ENCODE measurements at regions not wholly inside any gene's neighbourhood (a gene's known extent, or its start where the extent isn't known, plus 50 kb on each side); places are given as distances from the start of the nearest gene placed in this dataset.

DNA sequence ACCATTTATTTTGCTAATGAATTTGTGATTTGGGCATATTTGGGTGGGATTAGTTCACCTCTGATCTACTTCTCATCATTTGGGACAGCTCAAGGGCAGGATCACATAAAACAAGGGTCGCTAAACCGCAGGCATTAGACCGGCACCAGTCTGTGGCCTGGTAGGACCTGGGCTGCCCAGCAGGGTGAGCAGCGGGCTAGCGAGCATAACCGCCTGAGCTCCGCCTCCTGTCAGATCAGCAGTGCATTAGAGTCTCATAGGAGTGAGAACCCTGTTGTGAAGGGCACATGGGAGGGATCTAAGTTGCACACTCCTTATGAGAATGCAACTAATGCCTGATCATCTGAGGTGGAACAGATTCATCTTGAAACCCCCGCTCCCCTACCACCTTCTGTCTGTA lies 785.3 kb downstream of the TRHDE start:
- H3F3A ChIP-seq (ENCODE audit: low read depth): no peaks in the 10 kb centered on the region
- H3K36me3 ChIP-seq (ENCODE audit: insufficient read depth, low read length): no peaks in the 10 kb centered on the region
- H3K4me1 ChIP-seq (ENCODE audit: insufficient read depth, low read length, poor library complexity, severe bottlenecking): no peaks in the 10 kb centered on the region
- no peak overlapping the region for H3K4me3 ChIP-seq (ENCODE audit: low read length, poor library complexity, severe bottlenecking)
- H3K79me2 ChIP-seq (ENCODE audit: insufficient read depth, low read length): no peaks in the 10 kb centered on the region
- H3K9me3 ChIP-seq (ENCODE audit: insufficient read depth, low read depth, low read length): no peaks in the 10 kb centered on the region
- H3K9ac ChIP-seq (ENCODE audit: low read depth, low read length, poor library complexity, severe bottlenecking): no peak overlapping the region
- no peak overlapping the region for H3K4me2 ChIP-seq (ENCODE audit: low read depth, low read length, poor library complexity, severe bottlenecking)
- TF ChIP-seq CTCF (conservative IDR thresholded peaks at IDR 0.05; ENCODE audit: low read length) (no peak), EZH2phosphoT487 (IDR thresholded peaks at IDR 0.05; ENCODE audit: borderline replicate concordance) (no peak)
- H4K20me1 ChIP-seq (ENCODE audit: insufficient read depth, low read length, poor library complexity, severe bottlenecking): no peaks in the 10 kb centered on the region
- no peaks in the 10 kb centered on the region for H3K27me3 ChIP-seq (ENCODE audit: insufficient read depth, low read length, poor library complexity, severe bottlenecking)
- no peaks in the 10 kb centered on the region for H3K9me2 ChIP-seq (replicated peaks; ENCODE audit: low read depth, low read length)
- H2AFZ ChIP-seq (ENCODE audit: low read length): no peak overlapping the region

GRCh38 chr12:73065913-73066312 lies 793.7 kb downstream of the TRHDE start:
- H3K9me2 ChIP-seq (replicated peaks; ENCODE audit: low read depth, low read length): no peaks in the 10 kb centered on the region
- no peak overlapping the region for H3K9ac ChIP-seq (ENCODE audit: low read depth, low read length, poor library complexity, severe bottlenecking)
- H3K79me2 ChIP-seq (ENCODE audit: insufficient read depth, low read length): no peaks in the 10 kb centered on the region
- no peaks in the 10 kb centered on the region for H3K9me3 ChIP-seq (ENCODE audit: insufficient read depth, low read depth, low read length)
- TF ChIP-seq EZH2phosphoT487 (IDR thresholded peaks at IDR 0.05; ENCODE audit: borderline replicate concordance) (no peak), CTCF (conservative IDR thresholded peaks at IDR 0.05; ENCODE audit: low read length) (no peak)
- H4K20me1 ChIP-seq (ENCODE audit: insufficient read depth, low read length, poor library complexity, severe bottlenecking): no peaks in the 10 kb centered on the region
- no peak overlapping the region for H3K4me3 ChIP-seq (ENCODE audit: low read length, poor library complexity, severe bottlenecking)
- H3F3A ChIP-seq (ENCODE audit: low read depth): no peaks in the 10 kb centered on the region
- H3K36me3 ChIP-seq (ENCODE audit: insufficient read depth, low read length): no peaks in the 10 kb centered on the region
- no peaks in the 10 kb centered on the region for H3K27me3 ChIP-seq (ENCODE audit: insufficient read depth, low read length, poor library complexity, severe bottlenecking)
- no peak overlapping the region for H2AFZ ChIP-seq (ENCODE audit: low read length)
- no peak overlapping the region for H3K4me2 ChIP-seq (ENCODE audit: low read depth, low read length, poor library complexity, severe bottlenecking)
- H3K4me1 ChIP-seq (ENCODE audit: insufficient read depth, low read length, poor library complexity, severe bottlenecking): no peaks in the 10 kb centered on the region

- no peaks in the 10 kb centered on the region for H3K79me2 ChIP-seq (ENCODE audit: insufficient read depth, low read length)
- no peaks in the 10 kb centered on the region for H4K20me1 ChIP-seq (ENCODE audit: insufficient read depth, low read length, poor library complexity, severe bottlenecking)
- no peaks in the 10 kb centered on the region for H3K9me3 ChIP-seq (ENCODE audit: insufficient read depth, low read depth, low read length)
- no peaks in the 10 kb centered on the region for H3K27me3 ChIP-seq (ENCODE audit: insufficient read depth, low read length, poor library complexity, severe bottlenecking)
- H2AFZ ChIP-seq (ENCODE audit: low read length): no peak overlapping the region
- TF ChIP-seq CTCF (conservative IDR thresholded peaks at IDR 0.05; ENCODE audit: low read length): no peak
- TF ChIP-seq EZH2phosphoT487 (IDR thresholded peaks at IDR 0.05; ENCODE audit: borderline replicate concordance): no peak
- no peak overlapping the region for H3K9ac ChIP-seq (ENCODE audit: low read depth, low read length, poor library complexity, severe bottlenecking)
- no peaks in the 10 kb centered on the region for H3F3A ChIP-seq (ENCODE audit: low read depth)
- H3K36me3 ChIP-seq (ENCODE audit: insufficient read depth, low read length): no peaks in the 10 kb centered on the region
- H3K4me2 ChIP-seq (ENCODE audit: low read depth, low read length, poor library complexity, severe bottlenecking): no peak overlapping the region
- H3K9me2 ChIP-seq (replicated peaks; ENCODE audit: low read depth, low read length): no peaks in the 10 kb centered on the region
- H3K4me3 ChIP-seq (ENCODE audit: low read length, poor library complexity, severe bottlenecking): no peak overlapping the region
- H3K4me1 ChIP-seq (ENCODE audit: insufficient read depth, low read length, poor library complexity, severe bottlenecking): no peaks in the 10 kb centered on the region
Measured at GRCh38 chr12:73067616-73068015, 795.4 kb downstream of the TRHDE start.

Measured in Loucy (cell line).